ENCODE measurements at regions not wholly inside any gene's neighbourhood (a gene's known extent, or its start where the extent isn't known, plus 50 kb on each side); places are given as distances from the start of the nearest gene placed in this dataset.
"Not testable (repeated sequence)": the region's sequence is repeated elsewhere in the genome, so short reads cannot be mapped to it uniquely, and the experiment has no call there.

GRCh38 chr1:234891427-234891826, 237.2 kb downstream of the TOMM20 start:
- 72% methylated on average over 3 of the region's 3 CpGs for WGBS (ENCODE audit: insufficient coverage, low coverage, low lambda C conversion rate, missing lambda C conversion rate)
- Histone ChIP-seq H3K27me3 (no peaks in the 10 kb centered on the region), H3K4me1 (peaks cover 0 to 19% (median 9%) of the 10 kb centered on the region in 4 donors), H3K27ac (no peak overlapping the region), H3K4me3 (no peak overlapping the region), H3K9me3 (no peaks in the 10 kb centered on the region), H3K36me3 (no peaks in the 10 kb centered on the region)
- DNase-seq (no peak), ATAC-seq (no peak)
- intact Hi-C loops (cut with DNase I) = no loop called here
- TF ChIP-seq POLR2A (IDR thresholded peaks at IDR 0.05) = no peak
- TF ChIP-seq CTCF (IDR thresholded peaks at IDR 0.05) = no peak

GRCh38 chr1:234889643-234890042, 239.0 kb downstream of the TOMM20 start:
- DNase-seq = peak in 1 of 3 donors; percentile 17
- WGBS (ENCODE audit: insufficient coverage, low coverage, low lambda C conversion rate, missing lambda C conversion rate) = 85% methylated on average over 7 of the region's 7 CpGs
- intact Hi-C loops (cut with DNase I) = loop anchor here in 1 of 2 donors (10.0 kb wide), 1 partner anchor 55 kb away; no protein-coding TSS in a partner anchor
- Histone ChIP-seq H3K27ac (no peak overlapping the region), H3K36me3 (no peaks in the 10 kb centered on the region), H3K4me3 (no peak overlapping the region), H3K4me1 (peaks cover 0 to 17% (median 8%) of the 10 kb centered on the region in 4 donors), H3K27me3 (no peaks in the 10 kb centered on the region), H3K9me3 (no peaks in the 10 kb centered on the region)
- no peak for ATAC-seq
- TF ChIP-seq POLR2A (IDR thresholded peaks at IDR 0.05) (no peak), CTCF (IDR thresholded peaks at IDR 0.05) (no peak)

- not testable (repeated sequence) for H3K9me3 ChIP-seq, DNase-seq, H3K27ac ChIP-seq, H3K27me3 ChIP-seq, H3K4me3 ChIP-seq, ATAC-seq, H3K36me3 ChIP-seq
- WGBS (ENCODE audit: insufficient coverage, low coverage, low lambda C conversion rate, missing lambda C conversion rate) = 100% methylated on average over 1 of the region's 5 CpGs
- intact Hi-C loops (cut with DNase I) = loop anchor here in 1 of 2 donors (10.0 kb wide), 1 partner anchor 57 kb away; no protein-coding TSS in a partner anchor
- H3K4me1 ChIP-seq = peaks cover 0 to 14% (median 4%) of the 10 kb centered on the region in 4 donors
Measured at GRCh38 chr1:234888247-234888646, 240.4 kb downstream of the TOMM20 start.

GRCh38 chr1:234887016-234887900, 241.4 kb downstream of the TOMM20 start:
- H3K4me3 ChIP-seq = no peak overlapping the region
- TF ChIP-seq CTCF (IDR thresholded peaks at IDR 0.05) = no peak
- TF ChIP-seq POLR2A (IDR thresholded peaks at IDR 0.05) = no peak
- no peaks in the 10 kb centered on the region for H3K36me3 ChIP-seq
- ATAC-seq = no peak
- H3K27me3 ChIP-seq = no peaks in the 10 kb centered on the region
- WGBS (ENCODE audit: insufficient coverage, low coverage, low lambda C conversion rate, missing lambda C conversion rate) = 79% methylated on average over 13 of the region's 13 CpGs
- DNase-seq = no peak
- no peaks in the 10 kb centered on the region for H3K9me3 ChIP-seq
- intact Hi-C loops (cut with DNase I) = loop anchor here in 1 of 2 donors (10.0 kb wide), 1 partner anchor 58 kb away; no protein-coding TSS in a partner anchor
- H3K27ac ChIP-seq = no peak overlapping the region
- peaks cover 0 to 9% (median 2%) of the 10 kb centered on the region in 4 donors for H3K4me1 ChIP-seq
